H9 (cell line): ENCODE measurements at regions not wholly inside any gene's neighbourhood (a gene's known extent, or its start where the extent isn't known, plus 50 kb on each side); places are given as distances from the start of the nearest gene placed in this dataset.

Experiments used
- DNase-seq: peaks from one replicate; pipeline ENCODE4 v3.0.0-alpha.2; 2017
- H2AFZ ChIP-seq: one replicate; pipeline ENCODE4 v1.6.1; 2013; ENCODE audit warnings: mild to moderate bottlenecking, low read length, control low read depth, moderate library complexity
- H2AK5ac ChIP-seq: 2 replicates; pipeline ENCODE4 v1.6.1; 2013; ENCODE audit warnings: low read length, control low read depth, mixed read lengths; ENCODE audit not compliant: insufficient read length
- H2BK120ac ChIP-seq: one replicate; pipeline ENCODE4 v1.6.1; 2013; ENCODE audit warnings: low read depth, mild to moderate bottlenecking, low read length, control low read depth, inconsistent platforms; ENCODE audit not compliant: poor library complexity, severe bottlenecking
- H2BK12ac ChIP-seq: 2 replicates; pipeline ENCODE4 v1.6.1; 2013; ENCODE audit warnings: low read length, control low read depth, mixed read lengths, low read depth; ENCODE audit not compliant: insufficient read length
- H2BK15ac ChIP-seq: 2 replicates; pipeline ENCODE4 v1.6.1; 2013; ENCODE audit warnings: low read depth, low read length, control low read depth
- H2BK20ac ChIP-seq: one replicate; pipeline ENCODE4 v1.6.1; 2013; ENCODE audit warnings: low read depth, mild to moderate bottlenecking, low read length, control low read depth, inconsistent platforms; ENCODE audit not compliant: poor library complexity, severe bottlenecking
- H2BK5ac ChIP-seq: 2 replicates; pipeline ENCODE4 v1.6.1; 2013; ENCODE audit warnings: low read length, control low read depth, mixed read lengths; ENCODE audit not compliant: insufficient read length
- H3K14ac ChIP-seq: 2 replicates; pipeline ENCODE4 v1.6.1; 2013; ENCODE audit warnings: low read length, control low read depth; ENCODE audit not compliant: insufficient read depth
- H3K18ac ChIP-seq: 2 replicates; pipeline ENCODE4 v1.6.1; 2013; ENCODE audit warnings: low read depth, mild to moderate bottlenecking, mixed read lengths, low read length, control low read depth; ENCODE audit not compliant: insufficient read length
- H3K23ac ChIP-seq: 2 replicates; pipeline ENCODE4 v1.6.1; 2013; ENCODE audit warnings: low read length, control low read depth, mixed read lengths, low read depth; ENCODE audit not compliant: insufficient read length
- H3K23me2 ChIP-seq: 2 replicates; pipeline ENCODE4 v1.6.1; 2013; ENCODE audit warnings: low read depth, mild to moderate bottlenecking, mixed read lengths, low read length, control low read depth; ENCODE audit not compliant: insufficient read length, poor library complexity, severe bottlenecking
- H3K27ac ChIP-seq: 2 replicates; pipeline ENCODE4 v1.5.1; 2013; ENCODE audit warnings: low read length, control low read depth, mixed read lengths, low read depth; ENCODE audit not compliant: insufficient read length
- H3K27me3 ChIP-seq: 2 replicates; pipeline ENCODE4 v1.6.1; 2013; ENCODE audit warnings: low read length, control low read depth, inconsistent platforms; ENCODE audit not compliant: insufficient read depth
- H3K4ac ChIP-seq: 2 replicates; pipeline ENCODE4 v1.6.1; 2013; ENCODE audit warnings: low read depth, mild to moderate bottlenecking, control low read depth, inconsistent platforms, low read length, moderate library complexity
- H3K4me1 ChIP-seq: 2 replicates; pipeline ENCODE4 v1.6.1; 2013; ENCODE audit warnings: low read length, control low read depth, inconsistent platforms; ENCODE audit not compliant: insufficient read depth
- H3K4me2 ChIP-seq: 2 replicates; pipeline ENCODE4 v1.6.1; 2013; ENCODE audit warnings: low read length, control low read depth, mixed read lengths; ENCODE audit not compliant: insufficient read length, insufficient read depth
- H3K56ac ChIP-seq: 2 replicates; pipeline ENCODE4 v1.6.1; 2013; ENCODE audit warnings: low read depth, mild to moderate bottlenecking, mixed read lengths, low read length, control low read depth; ENCODE audit not compliant: insufficient read length
- H3K79me1 ChIP-seq: 2 replicates; pipeline ENCODE4 v1.6.1; 2013; ENCODE audit warnings: low read depth, mild to moderate bottlenecking, moderate library complexity, low read length, control low read depth, inconsistent platforms; ENCODE audit not compliant: insufficient read depth, poor library complexity, severe bottlenecking
- H3K79me2 ChIP-seq: 2 replicates; pipeline ENCODE4 v1.6.1; 2013; ENCODE audit warnings: low read length, control low read depth, inconsistent platforms; ENCODE audit not compliant: insufficient read depth
- H3K9ac ChIP-seq: 2 replicates; pipeline ENCODE4 v1.6.1; 2013; ENCODE audit warnings: low read length, control low read depth, mixed read lengths; ENCODE audit not compliant: insufficient read length; ENCODE audit errors: extremely low read depth
- H3K9me3 ChIP-seq: one replicate; pipeline ENCODE4 v1.6.1; 2013; ENCODE audit warnings: low read depth, low read length, inconsistent platforms; ENCODE audit not compliant: control insufficient read depth
- H3T11ph ChIP-seq: one replicate; pipeline ENCODE4 v1.6.1; 2013; ENCODE audit warnings: mild to moderate bottlenecking, low read length, control low read depth, inconsistent platforms
- H4K20me1 ChIP-seq: one replicate; pipeline ENCODE4 v1.6.1; 2013; ENCODE audit not compliant: control insufficient read depth, insufficient read length, insufficient read depth
- H4K5ac ChIP-seq: 2 replicates; pipeline ENCODE4 v1.6.1; 2013; ENCODE audit warnings: low read depth, mild to moderate bottlenecking, mixed read lengths, low read length, control low read depth; ENCODE audit not compliant: insufficient read length
- H4K8ac ChIP-seq: replicated peaks from 2 replicates; pipeline ENCODE4 v1.6.1; 2013; ENCODE audit warnings: low read length, control low read depth, mixed read lengths, low read depth; ENCODE audit not compliant: insufficient read length
- H4K91ac ChIP-seq: 2 replicates; pipeline ENCODE4 v1.6.1; 2013; ENCODE audit warnings: low read depth, mild to moderate bottlenecking, moderate library complexity, mixed read lengths, low read length, control low read depth; ENCODE audit not compliant: insufficient read length
- H3K27ac Mint-ChIP-seq, 3 experiments: 2 replicates in 2 of 3; 3 replicates in 1 of 3; pipeline ENCODE4 v1.8.0; 2020 to 2021; ENCODE audit warnings: mixed read lengths in 3 of 3, mild to moderate bottlenecking in 1 of 3, moderate library complexity in 1 of 3
- H3K27me3 Mint-ChIP-seq: 2 replicates; pipeline ENCODE4 v1.8.0; 2021; ENCODE audit warnings: low read depth, mild to moderate bottlenecking, moderate library complexity, mixed read lengths
- H3K36me3 Mint-ChIP-seq, 3 experiments: 2 replicates in 2 of 3; 3 replicates in 1 of 3; pipeline ENCODE4 v1.8.0; 2020 to 2021; ENCODE audit warnings: low read depth in 3 of 3, mixed read lengths in 3 of 3; ENCODE audit not compliant: insufficient read depth in 1 of 3
- H3K4me1 Mint-ChIP-seq, 2 experiments: 2 replicates each; pipeline ENCODE4 v1.8.0; 2020; ENCODE audit warnings: mixed read lengths in 2 of 2
- H3K4me3 Mint-ChIP-seq, 2 experiments: 2 replicates in 1 of 2; 3 replicates in 1 of 2; pipeline ENCODE4 v1.8.0; 2020 to 2021; ENCODE audit warnings: mild to moderate bottlenecking in 2 of 2, mixed read lengths in 2 of 2, moderate library complexity in 1 of 2
- H3K9me3 Mint-ChIP-seq, 2 experiments: 2 replicates in 1 of 2; 3 replicates in 1 of 2; pipeline ENCODE4 v1.8.0; 2020; ENCODE audit warnings: mild to moderate bottlenecking in 2 of 2, mixed read lengths in 2 of 2, moderate library complexity in 1 of 2
- WGBS: extraction: QIAGEN DNeasy Blood & Tissue Kit; methylation state at CpG from one replicate; pipeline ENCODE4 v1.1.7; 2013; ENCODE audit warnings: missing lambda C conversion rate, low lambda C conversion rate, mixed read lengths; ENCODE audit not compliant: insufficient read length; ENCODE audit errors: extremely low coverage; 5-methylcytosine and 5-hydroxymethylcytosine counted together
- TF ChIP-seq, protein P1 (sequence below): fragments of 200-600 bp; sonication (generic); conservative IDR thresholded peaks from 3 replicates; pipeline ENCODE4 v1.8.0; 2021; ENCODE audit warnings: antibody characterized with exemption, mild to moderate bottlenecking

- peaks cover 19 to 40% (median 19%) of the 10 kb centered on the region in 3 experiments; a peak in 6 of 7 replicates for H3K36me3 Mint-ChIP-seq
- DNase-seq, result no peak
- no peaks in the 10 kb centered on the region for H3K4me1 ChIP-seq
- no peaks in the 10 kb centered on the region for H3K79me1 ChIP-seq
- no peak overlapping the region for H3K56ac ChIP-seq
- H3K27me3 Mint-ChIP-seq, result peaks cover 10% of the 10 kb centered on the region
- H3K27me3 ChIP-seq, result no peaks in the 10 kb centered on the region
- H3K4me3 Mint-ChIP-seq, result no peak overlapping the region
- no peak overlapping the region for H3K4me2 ChIP-seq
- H3K23me2 ChIP-seq, result no peaks in the 10 kb centered on the region
- no peak overlapping the region for H3K14ac ChIP-seq
- H4K91ac ChIP-seq, result no peak overlapping the region
- TF ChIP-seq, protein P1, sequence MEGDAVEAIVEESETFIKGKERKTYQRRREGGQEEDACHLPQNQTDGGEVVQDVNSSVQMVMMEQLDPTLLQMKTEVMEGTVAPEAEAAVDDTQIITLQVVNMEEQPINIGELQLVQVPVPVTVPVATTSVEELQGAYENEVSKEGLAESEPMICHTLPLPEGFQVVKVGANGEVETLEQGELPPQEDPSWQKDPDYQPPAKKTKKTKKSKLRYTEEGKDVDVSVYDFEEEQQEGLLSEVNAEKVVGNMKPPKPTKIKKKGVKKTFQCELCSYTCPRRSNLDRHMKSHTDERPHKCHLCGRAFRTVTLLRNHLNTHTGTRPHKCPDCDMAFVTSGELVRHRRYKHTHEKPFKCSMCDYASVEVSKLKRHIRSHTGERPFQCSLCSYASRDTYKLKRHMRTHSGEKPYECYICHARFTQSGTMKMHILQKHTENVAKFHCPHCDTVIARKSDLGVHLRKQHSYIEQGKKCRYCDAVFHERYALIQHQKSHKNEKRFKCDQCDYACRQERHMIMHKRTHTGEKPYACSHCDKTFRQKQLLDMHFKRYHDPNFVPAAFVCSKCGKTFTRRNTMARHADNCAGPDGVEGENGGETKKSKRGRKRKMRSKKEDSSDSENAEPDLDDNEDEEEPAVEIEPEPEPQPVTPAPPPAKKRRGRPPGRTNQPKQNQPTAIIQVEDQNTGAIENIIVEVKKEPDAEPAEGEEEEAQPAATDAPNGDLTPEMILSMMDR, result no peak
- no peak overlapping the region for H3K4ac ChIP-seq
- no peak overlapping the region for H3K18ac ChIP-seq
- no peak overlapping the region for H3K27ac ChIP-seq
- H2BK20ac ChIP-seq, result no peak overlapping the region
- WGBS, result no CpG with 5 or more reads among the region's 8 CpGs
- H2BK5ac ChIP-seq, result no peak overlapping the region
- H3K9me3 Mint-ChIP-seq, result peaks cover 90 to 98% of the 10 kb centered on the region in 2 experiments
- H2BK12ac ChIP-seq, result no peak overlapping the region
- H2BK120ac ChIP-seq, result no peak overlapping the region
- peaks cover 97% of the 10 kb centered on the region for H3K9me3 ChIP-seq
- H2AFZ ChIP-seq, result no peak overlapping the region
- no peaks in the 10 kb centered on the region for H3K79me2 ChIP-seq
- no peak overlapping the region for H4K8ac ChIP-seq
- H4K20me1 ChIP-seq, result no peaks in the 10 kb centered on the region
- H3K27ac Mint-ChIP-seq, result no peak overlapping the region
- no peak overlapping the region for H2AK5ac ChIP-seq
- H3K9ac ChIP-seq, result no peak overlapping the region
- no peak overlapping the region for H3K23ac ChIP-seq
- H3K4me1 Mint-ChIP-seq, result no peaks in the 10 kb centered on the region
- H4K5ac ChIP-seq, result no peak overlapping the region
- H2BK15ac ChIP-seq, result no peak overlapping the region
- no peak overlapping the region for H3T11ph ChIP-seq
Measured at GRCh38 chr22:47446331-47446730, 683.9 kb downstream of the TBC1D22A start.
